ENCODE measurements at regions not wholly inside any gene's neighbourhood (a gene's known extent, or its start where the extent isn't known, plus 50 kb on each side); places are given as distances from the start of the nearest gene placed in this dataset.

DNA sequence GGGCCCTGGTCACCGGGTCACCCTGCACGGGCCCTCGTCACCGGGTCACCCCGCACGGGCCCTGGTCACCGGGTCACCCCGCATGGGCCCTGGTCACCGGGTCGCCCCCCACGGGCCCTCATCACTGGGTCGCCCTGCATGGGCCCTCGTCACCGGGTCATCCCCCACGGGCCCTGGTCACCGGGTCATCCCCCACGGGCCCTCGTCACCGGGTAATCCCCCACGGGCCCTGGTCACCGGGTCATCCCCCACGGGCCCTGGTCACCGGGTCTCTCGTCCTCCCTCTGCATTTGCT lies 77.6 kb downstream of the RIPK4 start:
- no peak for DNase-seq

DNA sequence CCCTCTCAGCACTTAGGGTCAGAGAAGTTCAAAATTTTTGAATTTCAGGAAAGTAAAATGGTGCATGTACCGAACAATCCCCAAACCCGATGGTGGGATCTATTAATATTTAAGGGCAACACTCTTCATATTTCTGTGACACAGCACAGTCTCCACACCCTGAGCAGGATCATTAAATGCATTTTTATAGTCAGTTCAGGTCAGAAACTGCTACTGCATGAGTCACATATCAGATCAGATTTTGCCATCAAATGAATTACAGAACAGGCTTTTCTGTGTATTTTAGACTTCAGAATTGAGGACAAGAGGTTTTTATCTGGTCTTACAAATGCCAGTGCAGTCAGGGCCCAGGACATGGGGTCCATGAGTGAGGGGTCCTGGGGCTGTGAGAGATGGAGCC lies 79.2 kb downstream of the RIPK4 start:
- no peak for DNase-seq

DNA sequence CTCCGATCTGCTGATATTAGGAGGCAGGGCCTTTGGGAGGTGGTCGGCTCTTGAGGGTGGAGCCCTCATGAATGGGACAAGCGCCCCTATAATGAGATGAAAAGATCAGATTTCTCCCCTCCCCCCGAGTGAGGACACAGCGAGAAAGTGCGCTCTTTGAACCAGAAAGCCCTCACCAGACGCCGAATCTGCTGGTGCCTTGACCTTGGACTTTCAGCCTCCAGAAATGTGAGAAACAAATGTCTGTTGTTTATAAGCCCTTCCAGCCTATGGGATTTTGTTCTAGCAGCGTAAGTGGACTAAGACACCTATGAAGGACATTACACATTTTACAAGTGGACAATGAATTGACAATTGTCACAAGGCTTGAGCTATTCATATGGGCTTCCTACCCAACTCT lies 80.2 kb downstream of the RIPK4 start:
- no peak for DNase-seq

- no peak for DNase-seq
These were observed 81.2 kb downstream of the RIPK4 start for GRCh38 chr21:41685511-41686149.

- no peak for DNase-seq
These were observed 82.2 kb downstream of the RIPK4 start for GRCh38 chr21:41684381-41685245.

DNA sequence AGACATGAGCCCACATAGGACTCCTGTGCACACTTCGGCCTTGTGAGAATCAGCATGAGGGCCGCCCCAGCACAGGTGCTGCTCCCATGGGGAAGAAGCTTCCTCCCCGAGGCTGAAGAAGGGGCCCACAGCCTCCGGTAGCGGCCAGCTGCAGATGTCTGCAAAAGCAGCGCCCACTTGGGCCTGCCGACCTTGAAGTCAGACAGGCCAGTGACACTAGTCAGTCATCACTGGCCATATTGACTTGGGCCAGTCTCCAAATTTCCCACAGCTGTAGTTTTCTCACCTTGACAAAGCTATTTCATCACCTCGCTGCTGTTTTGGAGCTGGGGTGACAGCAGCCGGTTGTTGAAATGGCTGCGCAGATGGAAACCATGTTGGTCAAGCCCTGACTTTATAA lies 83.0 kb downstream of the RIPK4 start:
- no peak for DNase-seq

DNA sequence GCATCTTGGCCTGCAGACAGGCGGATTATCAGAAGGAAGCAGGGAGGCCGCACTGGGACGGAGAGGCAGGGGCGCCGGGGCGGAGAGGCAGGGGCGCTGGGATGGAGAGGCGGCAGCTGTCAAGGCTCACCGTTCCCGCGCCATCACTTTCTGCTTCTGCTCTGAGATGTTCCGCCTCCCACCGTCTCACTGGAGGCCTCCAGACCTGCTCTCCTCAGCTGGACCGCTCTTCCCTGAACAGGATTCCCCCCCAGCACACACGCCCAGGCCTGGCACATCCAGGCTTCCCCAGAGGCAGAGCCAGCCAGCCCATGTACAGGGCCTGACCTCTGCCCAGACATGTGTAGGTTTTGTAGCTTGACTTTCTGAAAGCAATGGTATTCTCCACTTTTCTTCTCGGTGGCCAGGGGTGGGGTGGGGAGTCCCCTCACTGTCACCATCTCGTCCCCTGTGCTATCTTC lies 84.1 kb downstream of the RIPK4 start:
- no peak for DNase-seq

- no peak for DNase-seq
These were observed 84.7 kb downstream of the RIPK4 start for GRCh38 chr21:41681939-41682718.

DNA sequence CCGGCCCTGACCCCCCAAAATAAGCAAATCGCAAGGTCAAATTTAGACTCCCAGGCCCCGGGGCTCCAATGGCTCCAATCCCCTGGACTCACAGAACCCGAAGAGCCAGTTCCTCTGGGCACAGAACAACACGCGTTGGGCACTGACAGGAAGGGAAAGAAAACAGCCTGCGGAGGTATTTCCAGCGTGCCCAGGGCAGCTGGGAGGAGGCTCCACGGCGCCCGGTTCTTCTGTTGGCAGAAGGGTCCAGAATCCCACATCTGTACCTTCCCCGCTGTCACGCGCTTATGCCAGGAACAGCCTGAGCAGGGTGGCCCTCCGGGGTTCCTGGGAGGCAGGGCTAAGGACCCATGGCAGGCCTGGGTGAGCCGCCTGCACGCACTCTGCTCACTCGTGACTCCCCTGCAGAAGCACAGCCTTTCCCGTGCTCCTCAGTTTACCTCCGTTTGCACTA lies 85.5 kb downstream of the RIPK4 start:
- no peak for DNase-seq

GRCh38 chr21:41680444-41681347 lies 86.2 kb downstream of the RIPK4 start:
- no peak for DNase-seq

- peak in 1 of 2 experiments; percentile 5 for DNase-seq
These were observed 87.9 kb downstream of the RIPK4 start for GRCh38 chr21:41678924-41679318.

DNA sequence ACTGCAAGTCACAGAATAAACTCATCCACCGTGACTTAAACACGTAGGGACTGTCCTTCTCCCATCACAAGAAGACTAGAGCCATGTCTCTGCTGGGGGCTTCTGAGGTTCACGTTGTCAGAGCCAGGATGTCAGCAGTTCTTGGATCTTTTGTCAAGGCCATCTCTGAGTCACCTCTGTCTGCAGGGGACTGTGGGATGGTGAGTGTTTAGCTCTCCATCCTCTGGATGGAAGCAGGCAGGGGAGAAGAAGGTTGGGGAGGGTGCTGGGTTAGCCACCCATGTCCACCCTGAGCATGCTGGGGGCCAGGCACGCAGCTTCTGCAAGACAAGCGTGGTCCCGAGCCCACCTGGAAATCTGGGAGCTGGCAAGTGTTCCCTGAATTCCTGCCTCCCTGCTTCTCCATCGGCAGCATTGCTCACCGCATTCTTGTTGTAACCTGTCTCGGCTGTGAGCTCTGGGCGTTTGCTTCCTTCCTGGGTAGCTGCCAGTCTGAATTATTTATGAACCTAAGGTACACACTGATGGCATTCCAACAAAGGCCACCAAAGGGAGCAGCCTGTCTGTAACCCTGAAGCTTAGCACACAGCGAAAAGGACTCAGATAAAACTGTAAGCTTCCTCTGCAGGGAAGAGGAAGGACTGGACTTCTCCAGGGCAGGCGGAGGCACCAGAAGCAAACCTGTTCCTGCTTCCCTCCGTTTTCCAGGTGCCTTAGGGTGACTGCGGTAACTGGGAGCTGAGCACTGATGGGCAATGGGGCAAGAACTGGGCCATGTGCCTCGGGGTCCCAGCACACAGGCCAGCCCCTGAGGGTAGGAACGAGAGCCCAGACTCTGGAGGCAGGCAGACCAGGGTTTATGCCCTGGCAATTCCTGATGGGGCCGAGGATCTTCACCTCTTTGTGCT lies 88.6 kb downstream of the RIPK4 start:
- DNase-seq = no peak

GRCh38 chr21:41677671-41678015 lies 89.2 kb downstream of the RIPK4 start:
- no peak for DNase-seq

- no peak for DNase-seq
These were observed 90.7 kb downstream of the RIPK4 start for GRCh38 chr21:41676198-41676597.

GRCh38 chr21:41675574-41675973 lies 91.3 kb downstream of the RIPK4 start:
- no peak for DNase-seq

GRCh38 chr21:41674402-41674801 lies 92.5 kb downstream of the RIPK4 start:
- DNase-seq = no peak

GRCh38 chr21:41673596-41674335 lies 93.1 kb downstream of the RIPK4 start:
- no peak for DNase-seq

GRCh38 chr21:41673071-41673470 lies 93.8 kb downstream of the RIPK4 start:
- no peak for DNase-seq

- no peak for DNase-seq
These were observed 94.3 kb downstream of the RIPK4 start for GRCh38 chr21:41672543-41672915.

- no peak for DNase-seq
These were observed 94.9 kb downstream of the RIPK4 start for GRCh38 chr21:41671859-41672542.

Measured in stimulated activated CD4-positive, alpha-beta T cell treated with anti-CD3 and anti-CD28 coated beads, Interleukin-4, amount 100 ng/mL, for 4 hours (primary cell).